Ovary (tissue), 3 donors: ENCODE measurements at regions not wholly inside any gene's neighbourhood (a gene's known extent, or its start where the extent isn't known, plus 50 kb on each side); places are given as distances from the start of the nearest gene placed in this dataset.

ENCODE experiments used
- EP300 ChIP-seq: sonication (generic); formaldehyde crosslinking; IDR thresholded peaks from one replicate; pipeline ENCODE4 v1.6.1; 2017; ENCODE audit warnings: antibody characterized with exemption
- TF ChIP-seq, protein P1 (sequence below), 3 donors: fragments of 450-650 bp in 2 of 3; fragments of 200-600 bp in 1 of 3; IDR thresholded peaks; one replicate each; pipeline versions ENCODE4 v1.5.1 to v1.8.0; 2016 to 2022; ENCODE audit warnings: antibody characterized with exemption in 3 of 3, mild to moderate bottlenecking in 1 of 3
- donor health status: DM: no; HTN: no; CAD: no.

DNA sequence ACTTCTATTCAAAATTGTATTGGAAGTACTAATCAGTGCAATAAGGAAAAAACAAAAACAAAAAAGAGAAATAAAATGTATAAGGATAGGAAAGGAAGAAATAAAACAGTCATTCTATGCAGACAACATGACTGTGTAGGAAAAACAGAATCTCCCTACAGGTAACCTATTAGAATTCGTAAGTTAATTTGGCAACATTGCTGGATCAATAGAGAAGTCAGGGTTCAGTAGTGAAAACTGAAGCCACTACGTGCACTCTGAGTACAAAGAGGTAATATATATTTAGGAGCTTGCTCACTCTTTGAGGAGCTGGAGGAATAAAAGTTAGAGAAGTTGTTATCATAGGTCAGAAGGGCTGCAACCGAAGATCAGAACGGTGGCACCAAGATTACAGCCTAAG is 84.0 kb upstream of the BMAL1 start:
- TF ChIP-seq EP300: no peak
- TF ChIP-seq, protein P1, sequence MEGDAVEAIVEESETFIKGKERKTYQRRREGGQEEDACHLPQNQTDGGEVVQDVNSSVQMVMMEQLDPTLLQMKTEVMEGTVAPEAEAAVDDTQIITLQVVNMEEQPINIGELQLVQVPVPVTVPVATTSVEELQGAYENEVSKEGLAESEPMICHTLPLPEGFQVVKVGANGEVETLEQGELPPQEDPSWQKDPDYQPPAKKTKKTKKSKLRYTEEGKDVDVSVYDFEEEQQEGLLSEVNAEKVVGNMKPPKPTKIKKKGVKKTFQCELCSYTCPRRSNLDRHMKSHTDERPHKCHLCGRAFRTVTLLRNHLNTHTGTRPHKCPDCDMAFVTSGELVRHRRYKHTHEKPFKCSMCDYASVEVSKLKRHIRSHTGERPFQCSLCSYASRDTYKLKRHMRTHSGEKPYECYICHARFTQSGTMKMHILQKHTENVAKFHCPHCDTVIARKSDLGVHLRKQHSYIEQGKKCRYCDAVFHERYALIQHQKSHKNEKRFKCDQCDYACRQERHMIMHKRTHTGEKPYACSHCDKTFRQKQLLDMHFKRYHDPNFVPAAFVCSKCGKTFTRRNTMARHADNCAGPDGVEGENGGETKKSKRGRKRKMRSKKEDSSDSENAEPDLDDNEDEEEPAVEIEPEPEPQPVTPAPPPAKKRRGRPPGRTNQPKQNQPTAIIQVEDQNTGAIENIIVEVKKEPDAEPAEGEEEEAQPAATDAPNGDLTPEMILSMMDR (IDR thresholded peaks at IDR 0.05): no peak
